NK-92 (cell line): ENCODE measurements at regions not wholly inside any gene's neighbourhood (a gene's known extent, or its start where the extent isn't known, plus 50 kb on each side); places are given as distances from the start of the nearest gene placed in this dataset.

Source experiments
- DNase-seq: peaks from one replicate; lab custom pipeline; 2025; ENCODE audit not compliant: unreplicated experiment; lab: John Stamatoyannopoulos, UW

DNA sequence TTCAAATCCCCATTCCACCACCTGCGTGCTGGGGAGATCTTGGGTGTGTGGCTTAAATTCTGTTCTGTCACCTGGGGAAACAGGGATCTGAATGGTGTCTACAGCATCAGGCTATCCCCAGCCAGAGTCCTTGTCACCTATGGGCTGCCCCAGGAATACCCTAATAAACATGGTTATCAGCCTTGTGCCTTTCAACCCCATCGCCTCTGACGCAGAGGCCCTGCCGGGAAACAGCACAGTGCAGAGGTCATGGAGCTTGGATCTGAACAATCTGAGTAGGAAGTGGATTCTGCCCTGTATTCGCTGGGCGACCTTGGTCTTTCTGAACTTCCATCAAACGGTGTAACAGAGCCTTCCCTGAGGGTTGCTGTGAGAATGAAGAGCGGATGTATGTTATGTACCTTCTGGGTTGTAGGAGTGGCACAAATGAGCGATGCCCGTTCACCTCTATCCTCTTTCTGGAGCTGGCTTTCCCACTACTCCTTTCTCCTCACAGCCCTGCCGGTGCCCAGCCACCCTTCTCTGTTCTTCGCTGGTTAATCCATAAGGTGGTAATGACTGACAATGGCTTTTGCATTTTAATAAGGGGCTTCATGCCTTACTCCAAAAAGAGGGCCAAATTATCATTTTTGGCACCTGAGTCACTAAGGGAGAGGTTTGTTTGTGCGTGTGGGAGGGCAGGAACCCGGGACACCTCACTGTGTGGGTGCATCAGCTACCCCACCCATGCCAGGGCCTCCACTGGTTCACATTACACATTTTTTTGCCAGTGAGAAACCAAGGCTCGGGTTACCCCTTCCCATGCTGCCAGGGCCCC is 256.5 kb downstream of the MYCN start:
- no peak for DNase-seq

- no peak for DNase-seq
These were observed 255.3 kb downstream of the MYCN start for GRCh38 chr2:16195681-16196070.

- no peak for DNase-seq
These were observed 254.8 kb downstream of the MYCN start for GRCh38 chr2:16194931-16195680.

- DNase-seq = no peak
These were observed 254.2 kb downstream of the MYCN start for GRCh38 chr2:16194530-16194929.

DNA sequence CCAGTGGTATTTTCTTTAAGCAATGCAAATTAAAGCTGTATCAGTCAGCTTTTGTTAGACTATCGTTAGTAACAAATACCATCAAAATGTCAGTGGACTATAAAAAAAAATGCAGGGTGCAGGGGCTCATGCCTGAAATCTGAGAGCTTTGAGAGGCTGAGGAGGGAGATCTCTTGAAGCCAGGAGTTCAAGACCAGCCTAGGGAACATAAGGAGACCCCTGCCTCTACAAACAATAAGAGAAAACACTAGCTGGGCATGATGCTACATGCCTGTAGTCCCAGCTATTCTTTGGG is 253.7 kb downstream of the MYCN start:
- DNase-seq = no peak

GRCh38 chr2:16192416-16193216 is 252.3 kb downstream of the MYCN start:
- DNase-seq = no peak

- no peak for DNase-seq
These were observed 251.3 kb downstream of the MYCN start for GRCh38 chr2:16191431-16192200.

GRCh38 chr2:16190446-16191270 is 250.3 kb downstream of the MYCN start:
- no peak for DNase-seq

DNA sequence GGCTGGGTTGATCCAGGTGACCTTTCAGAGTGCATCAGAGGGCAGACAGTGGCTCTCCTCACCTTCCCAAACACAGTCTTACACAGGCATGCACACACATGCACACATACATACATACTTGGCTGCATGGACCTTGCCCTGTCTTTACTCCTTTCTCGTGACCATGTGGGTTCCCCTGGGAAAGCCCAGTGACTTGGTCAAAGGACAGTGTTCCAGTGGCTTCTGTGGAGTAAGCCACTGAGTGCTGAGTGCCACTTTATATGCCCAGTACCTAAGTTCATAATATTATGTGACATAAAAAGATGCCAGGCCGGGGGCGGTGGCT is 249.4 kb downstream of the MYCN start:
- no peak for DNase-seq

- no peak for DNase-seq
These were observed 248.9 kb downstream of the MYCN start for GRCh38 chr2:16189029-16189835.

- no peak for DNase-seq
These were observed 248.0 kb downstream of the MYCN start for GRCh38 chr2:16188261-16188890.

- no peak for DNase-seq
These were observed 247.1 kb downstream of the MYCN start for GRCh38 chr2:16187482-16187817.

DNA sequence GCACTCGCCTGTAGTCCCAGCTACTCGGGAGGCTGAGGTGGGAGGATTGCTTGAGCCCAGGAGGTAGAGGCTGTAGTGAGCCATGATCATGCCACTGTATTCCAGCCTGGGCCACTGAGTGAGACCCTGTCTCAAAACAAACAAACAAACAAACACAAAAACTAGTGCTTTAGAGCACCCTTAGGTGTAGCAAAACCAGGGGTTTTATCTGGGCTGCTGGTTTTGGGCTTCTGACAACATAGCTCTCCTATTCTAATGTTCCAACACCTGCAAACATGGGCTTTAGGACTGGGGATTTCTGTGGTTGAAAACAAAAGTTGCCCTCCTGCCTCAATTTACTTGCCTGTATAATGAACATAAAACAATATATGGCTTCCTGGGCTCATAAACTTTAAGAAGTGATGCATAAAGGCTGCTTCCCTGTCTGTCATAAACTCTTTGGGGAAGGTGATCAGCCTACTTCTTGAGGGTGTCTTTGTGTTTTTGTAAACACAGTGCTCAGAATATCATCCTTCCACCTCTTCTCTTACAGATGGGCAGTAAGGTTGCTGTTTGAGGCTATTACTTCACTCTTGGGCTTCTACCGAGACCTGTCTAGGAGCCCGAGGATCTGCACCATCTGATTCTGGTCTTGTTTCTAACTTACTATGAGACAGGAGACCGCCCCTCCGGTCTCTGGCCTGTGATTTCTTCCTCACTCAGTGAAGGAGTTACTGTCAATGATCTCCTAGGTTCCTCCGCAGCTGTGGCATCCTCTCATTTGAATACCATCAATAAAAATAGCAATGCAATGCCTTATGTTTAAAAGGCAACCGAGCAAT is 246.5 kb downstream of the MYCN start:
- DNase-seq = no peak

DNA sequence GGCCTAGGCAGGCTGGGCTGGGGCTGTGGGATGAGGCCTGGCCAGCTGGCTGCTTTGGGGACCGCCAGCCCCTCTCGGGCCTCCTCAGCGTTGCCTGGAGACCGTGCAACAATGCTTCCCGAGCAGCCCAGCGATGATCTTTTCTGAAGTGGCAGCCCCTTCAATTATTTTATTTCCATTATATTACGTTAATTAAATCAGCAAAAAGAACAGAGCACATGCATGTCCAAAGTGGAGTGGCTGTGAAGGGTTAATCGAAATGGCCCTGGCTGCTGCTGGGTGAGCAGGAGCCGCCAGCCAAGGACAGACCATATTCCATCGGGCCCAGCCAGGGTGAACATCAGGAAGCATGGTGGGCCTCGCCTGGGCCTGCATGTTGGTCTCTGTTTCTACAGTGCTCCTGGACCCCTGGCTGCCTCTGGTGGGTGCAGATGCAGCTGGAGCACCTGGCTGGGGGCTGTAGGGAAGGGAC is 245.5 kb downstream of the MYCN start:
- no peak for DNase-seq

- DNase-seq = no peak
These were observed 244.8 kb downstream of the MYCN start for GRCh38 chr2:16184945-16185660.

DNA sequence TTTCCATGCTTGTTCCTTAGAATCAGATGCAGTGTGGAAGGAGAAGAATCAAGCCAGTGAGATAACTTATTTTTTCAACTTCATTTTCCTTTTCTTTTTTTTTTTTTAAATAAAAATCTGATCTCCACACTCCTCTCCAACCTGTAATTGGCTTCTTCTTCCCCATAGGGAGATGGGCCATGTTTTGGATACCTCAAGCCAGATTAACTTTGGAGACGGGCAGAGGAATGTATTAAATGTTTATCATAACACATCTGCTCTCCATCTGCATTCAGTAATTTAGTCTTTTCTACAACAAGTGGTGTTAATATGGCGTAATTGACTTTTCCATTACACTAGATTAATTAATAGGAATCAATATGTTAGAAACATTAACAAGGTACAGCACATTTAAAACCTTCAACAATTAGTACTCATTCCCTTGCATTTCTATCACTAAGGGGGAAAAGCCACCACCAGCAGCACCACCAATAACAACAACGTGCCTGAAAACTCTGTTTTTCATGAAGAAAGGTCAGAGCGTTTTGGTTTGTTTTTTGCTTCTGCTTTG is 244.1 kb downstream of the MYCN start:
- DNase-seq = no peak

- DNase-seq = no peak
These were observed 243.0 kb downstream of the MYCN start for GRCh38 chr2:16183345-16183744.
